Prostate gland (tissue), 1 donor: ENCODE measurements at regions not wholly inside any gene's neighbourhood (a gene's known extent, or its start where the extent isn't known, plus 50 kb on each side); places are given as distances from the start of the nearest gene placed in this dataset.

ENCODE experiments used
- POLR2A ChIP-seq: fragments of 450-650 bp; IDR thresholded peaks from one replicate; pipeline ENCODE4 v1.6.1; 2016; ENCODE audit warnings: antibody characterized with exemption, mild to moderate bottlenecking
- POLR2AphosphoS5 ChIP-seq: sonication (generic); formaldehyde crosslinking; IDR thresholded peaks from one replicate; pipeline ENCODE4 v1.6.1; 2017; ENCODE audit warnings: antibody characterized with exemption

DNA sequence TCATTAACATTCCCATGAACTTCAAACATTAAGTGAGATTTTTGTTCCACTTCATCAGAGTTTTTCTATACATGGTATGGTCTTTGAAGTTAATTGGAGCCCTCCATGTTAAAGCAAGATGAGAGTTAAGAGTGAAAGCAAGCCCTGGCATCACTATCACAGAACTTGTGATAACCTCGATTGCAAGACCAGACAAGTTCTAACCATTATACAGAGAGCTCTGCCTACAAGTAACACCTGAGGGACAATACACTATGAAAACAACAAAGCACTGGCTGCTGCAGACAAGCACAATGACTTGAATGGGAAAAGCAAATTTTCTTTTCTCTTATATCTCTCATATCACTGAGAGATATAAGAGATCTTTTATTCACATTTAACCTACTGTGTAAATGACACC, 126.6 kb upstream of the GYPA start:
- no peak for TF ChIP-seq POLR2A
- TF ChIP-seq POLR2AphosphoS5, result no peak
